ENCODE measurements at regions not wholly inside any gene's neighbourhood (a gene's known extent, or its start where the extent isn't known, plus 50 kb on each side); places are given as distances from the start of the nearest gene placed in this dataset.
"Not testable (repeated sequence)": the region's sequence is repeated elsewhere in the genome, so short reads cannot be mapped to it uniquely, and the experiment has no call there.

GRCh38 chr6:167557675-167558074, 232.8 kb downstream of the TTLL2 start:
- 82% methylated on average over 5 of the region's 5 CpGs for WGBS (ENCODE audit: insufficient coverage, low coverage, low lambda C conversion rate, missing lambda C conversion rate)
- no peak for DNase-seq
- no peak overlapping the region for H3K27ac ChIP-seq
- no peaks in the 10 kb centered on the region for H3K9me3 ChIP-seq
- peaks cover 0 to 24% (median 9%) of the 10 kb centered on the region in 4 donors for H3K4me1 ChIP-seq
- no peaks in the 10 kb centered on the region for H3K36me3 ChIP-seq
- no peaks in the 10 kb centered on the region for H3K27me3 ChIP-seq
- TF ChIP-seq POLR2A (IDR thresholded peaks at IDR 0.05) = no peak
- no peak for ATAC-seq
- intact Hi-C loops (cut with DNase I) = no loop called here
- no peak overlapping the region for H3K4me3 ChIP-seq

- Histone ChIP-seq H3K27ac (peak overlapping the region in 2 of 3 donors; percentile 77 to 80), H3K36me3 (no peaks in the 10 kb centered on the region), H3K4me1 (peaks cover 0 to 24% (median 9%) of the 10 kb centered on the region in 4 donors), H3K4me3 (no peak overlapping the region), H3K27me3 (no peaks in the 10 kb centered on the region), H3K9me3 (no peaks in the 10 kb centered on the region)
- peak; percentile 51 to 64 (median 62) for ATAC-seq
- TF ChIP-seq, protein P1, sequence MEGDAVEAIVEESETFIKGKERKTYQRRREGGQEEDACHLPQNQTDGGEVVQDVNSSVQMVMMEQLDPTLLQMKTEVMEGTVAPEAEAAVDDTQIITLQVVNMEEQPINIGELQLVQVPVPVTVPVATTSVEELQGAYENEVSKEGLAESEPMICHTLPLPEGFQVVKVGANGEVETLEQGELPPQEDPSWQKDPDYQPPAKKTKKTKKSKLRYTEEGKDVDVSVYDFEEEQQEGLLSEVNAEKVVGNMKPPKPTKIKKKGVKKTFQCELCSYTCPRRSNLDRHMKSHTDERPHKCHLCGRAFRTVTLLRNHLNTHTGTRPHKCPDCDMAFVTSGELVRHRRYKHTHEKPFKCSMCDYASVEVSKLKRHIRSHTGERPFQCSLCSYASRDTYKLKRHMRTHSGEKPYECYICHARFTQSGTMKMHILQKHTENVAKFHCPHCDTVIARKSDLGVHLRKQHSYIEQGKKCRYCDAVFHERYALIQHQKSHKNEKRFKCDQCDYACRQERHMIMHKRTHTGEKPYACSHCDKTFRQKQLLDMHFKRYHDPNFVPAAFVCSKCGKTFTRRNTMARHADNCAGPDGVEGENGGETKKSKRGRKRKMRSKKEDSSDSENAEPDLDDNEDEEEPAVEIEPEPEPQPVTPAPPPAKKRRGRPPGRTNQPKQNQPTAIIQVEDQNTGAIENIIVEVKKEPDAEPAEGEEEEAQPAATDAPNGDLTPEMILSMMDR (IDR thresholded peaks at IDR 0.05) = no peak
- TF ChIP-seq POLR2A (IDR thresholded peaks at IDR 0.05) = no peak
- peak in 1 of 3 donors; percentile 56 for DNase-seq
- intact Hi-C loops (cut with DNase I) = no loop called here
- WGBS (ENCODE audit: insufficient coverage, low coverage, low lambda C conversion rate, missing lambda C conversion rate) = 65% methylated on average over 8 of the region's 14 CpGs
Measured at GRCh38 chr6:167558246-167559177, 233.6 kb downstream of the TTLL2 start.

DNA sequence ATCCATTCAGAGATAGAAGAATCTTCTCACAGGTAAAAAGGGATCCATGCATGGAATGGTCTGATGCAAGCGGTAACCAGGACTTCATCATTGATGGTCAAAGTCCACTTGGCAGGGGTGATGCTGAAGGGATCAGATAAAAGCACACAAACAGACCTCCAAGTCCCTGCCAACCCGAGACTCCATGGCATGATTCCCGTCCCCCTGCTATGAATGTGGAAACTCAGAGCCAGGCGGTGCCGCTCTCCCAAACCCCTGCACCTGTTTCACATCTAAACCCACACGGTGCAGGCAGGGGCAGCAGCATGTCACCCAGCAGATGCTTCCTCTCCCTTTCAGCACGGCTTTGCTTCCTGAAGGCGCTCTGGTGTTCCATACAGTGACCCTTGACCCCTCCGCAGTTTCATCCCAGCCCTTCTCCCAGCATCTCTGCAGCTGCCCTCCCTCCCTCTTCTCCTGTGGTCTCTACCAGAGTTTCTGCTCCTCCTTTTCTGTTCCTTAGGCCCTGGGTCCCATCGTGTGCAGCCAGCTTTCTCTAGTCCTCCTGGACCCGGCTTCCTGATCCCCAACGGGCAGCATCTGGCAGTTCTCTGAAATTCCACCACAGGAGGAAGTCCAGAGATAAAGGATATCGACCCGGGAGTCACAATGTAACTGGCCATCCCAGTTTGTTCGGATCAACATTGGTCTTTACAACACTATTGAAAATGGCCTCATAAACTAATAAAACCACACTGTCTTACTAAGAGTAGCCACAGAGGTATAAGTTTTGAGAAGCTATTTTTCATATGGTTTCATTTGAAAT, 235.0 kb downstream of the TTLL2 start:
- Histone ChIP-seq H3K9me3 (no peaks in the 10 kb centered on the region), H3K4me1 (peaks cover 0 to 24% (median 9%) of the 10 kb centered on the region in 4 donors), H3K27ac (peak overlapping the region; percentile 44 to 80 (median 77)), H3K4me3 (peak overlapping the region; percentile 10 to 52 (median 48)), H3K27me3 (no peaks in the 10 kb centered on the region), H3K36me3 (no peaks in the 10 kb centered on the region)
- 28% methylated on average over 11 of the region's 15 CpGs for WGBS (ENCODE audit: insufficient coverage, low coverage, low lambda C conversion rate, missing lambda C conversion rate)
- intact Hi-C loops (cut with DNase I) = no loop called here
- ATAC-seq = peak; percentile 86 to 92 (median 88)
- DNase-seq = peak; percentile 78 to 95 (median 84)
- TF ChIP-seq POLR2A (IDR thresholded peaks at IDR 0.05) = peak; percentile 57
- TF ChIP-seq, protein P1 (IDR thresholded peaks at IDR 0.05) = no peak

DNA sequence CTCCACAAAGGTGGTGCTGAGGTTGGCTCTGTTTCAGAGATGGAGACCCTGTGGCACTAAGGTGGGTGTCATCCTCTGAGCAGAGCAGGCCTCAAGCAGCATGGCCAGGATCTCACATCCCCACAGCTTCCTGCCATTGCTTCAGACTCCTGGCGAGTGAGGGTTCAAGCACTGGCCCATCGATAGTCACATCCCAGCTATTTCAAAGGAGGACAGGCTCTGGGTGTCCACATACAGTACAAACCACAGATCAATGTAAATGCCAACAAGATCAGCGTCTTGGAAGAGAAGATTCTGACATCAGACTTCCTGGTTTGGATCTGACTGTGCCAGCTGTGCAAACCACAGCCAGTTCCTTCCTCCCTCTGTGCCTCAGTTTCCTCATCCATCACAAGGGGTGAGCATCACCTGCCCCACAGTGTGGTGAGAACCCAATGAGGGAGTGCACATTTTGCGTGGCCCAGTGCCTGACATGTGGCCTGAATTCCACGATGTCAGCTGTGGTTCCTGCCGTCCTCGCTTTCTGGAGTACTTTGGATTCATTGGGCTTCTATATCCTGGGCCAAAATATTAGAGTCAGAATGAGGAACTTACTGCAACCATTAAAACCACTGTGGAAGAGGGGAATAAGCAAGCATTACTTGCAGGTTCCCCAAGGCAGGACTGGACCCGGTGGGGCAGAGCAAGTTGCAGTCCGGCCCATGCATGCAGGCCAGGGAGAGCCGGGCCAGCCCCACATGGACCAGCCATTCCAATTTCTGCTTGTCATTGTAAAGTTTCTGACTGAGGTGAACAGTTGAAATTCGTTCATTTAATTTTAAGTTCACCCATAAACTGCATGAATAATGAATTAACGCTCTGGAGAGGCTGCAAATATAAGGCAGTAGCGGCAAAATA, 236.0 kb downstream of the TTLL2 start:
- Histone ChIP-seq H3K36me3 (no peaks in the 10 kb centered on the region), H3K27me3 (no peaks in the 10 kb centered on the region), H3K4me3 (no peak overlapping the region), H3K4me1 (peaks cover 0 to 24% (median 9%) of the 10 kb centered on the region in 4 donors), H3K27ac (peak overlapping the region in 2 of 3 donors; percentile 77 to 80), H3K9me3 (no peaks in the 10 kb centered on the region)
- ATAC-seq (no peak), DNase-seq (no peak)
- TF ChIP-seq POLR2A (IDR thresholded peaks at IDR 0.05) = no peak
- TF ChIP-seq, protein P1 (IDR thresholded peaks at IDR 0.05) = no peak
- 82% methylated on average over 7 of the region's 13 CpGs for WGBS (ENCODE audit: insufficient coverage, low coverage, low lambda C conversion rate, missing lambda C conversion rate)
- intact Hi-C loops (cut with DNase I) = no loop called here

DNA sequence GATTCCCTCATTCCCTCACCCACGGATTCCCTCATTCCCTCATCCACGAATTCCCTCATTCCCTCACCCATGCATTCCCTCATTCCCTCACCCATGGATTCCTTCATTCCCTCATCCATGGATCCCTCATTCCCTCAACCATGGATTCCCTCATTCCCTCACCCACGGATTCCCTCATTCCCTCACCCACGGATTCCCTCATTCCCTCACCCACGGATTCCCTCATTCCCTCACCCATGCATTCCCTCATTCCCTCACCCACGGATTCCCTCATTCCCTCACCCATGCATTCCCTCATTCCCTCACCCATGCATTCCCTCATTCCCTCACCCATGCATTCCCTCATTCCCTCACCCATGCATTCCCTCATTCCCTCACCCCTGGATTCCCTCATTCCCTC, 238.0 kb downstream of the TTLL2 start:
- H3K4me3 ChIP-seq; DNase-seq; H3K27ac ChIP-seq; H3K36me3 ChIP-seq; H3K9me3 ChIP-seq; ATAC-seq; H3K27me3 ChIP-seq; intact Hi-C loops (cut with DNase I): not testable (repeated sequence)
- 70% methylated on average over 6 of the region's 6 CpGs for WGBS (ENCODE audit: insufficient coverage, low coverage, low lambda C conversion rate, missing lambda C conversion rate)
- peaks cover 0 to 24% (median 9%) of the 10 kb centered on the region in 4 donors for H3K4me1 ChIP-seq

Data from right lobe of liver (tissue), 6 donors.